K562 (cell line): ENCODE measurements at regions not wholly inside any gene's neighbourhood (a gene's known extent, or its start where the extent isn't known, plus 50 kb on each side); places are given as distances from the start of the nearest gene placed in this dataset.

Experiments used
- ATAC-seq: fragments of 200-7000 bp; cut with Tn5 transposase; 3 replicates; pipeline ENCODE4 v1.9.1; 2020; ENCODE audit warnings: moderate library complexity
- BruUV-seq: library from RNA; stranded (reverse); fragments of 400-500 nt; replicated peaks from 2 replicates; lab custom pipeline; 2021; lab: Mats Ljungman, UMichigan
- CTCF ChIA-PET: fragments of 300-600 bp; formaldehyde crosslinking; extraction: SDS; loops from one replicate; lab custom pipeline; 2021; ENCODE audit warnings: low intra/inter-chr PET ratio; lab: Yijun Ruan, JAX
- POLR2A ChIA-PET: fragments of 300-600, 350-650 bp; sonication (Branson Sonifier 250); formaldehyde crosslinking; extraction: SDS; loops from one replicate; lab custom pipeline; 2021; ENCODE audit warnings: antibody characterized with exemption, inconsistent platforms; lab: Yijun Ruan, JAX
- DNase-seq, 4 experiments: peaks; one replicate each; pipeline versions ENCODE4 v3.0.0 to v3.0.0-alpha.2; 2011 to 2018; ENCODE audit warnings: low spot score in 3 of 4, mixed read lengths in 3 of 4; ENCODE audit errors: extremely low read depth in 1 of 4
- FAIRE-seq: peaks from 2 replicates; lab custom pipeline; 2011; peaks lifted over from hg19 to GRCh38; lab: Jason Lieb, UNC
- H2AFZ ChIP-seq: 2 replicates; pipeline ENCODE4 v1.6.0; 2011; ENCODE audit warnings: low read depth, low read length, control low read depth, inconsistent platforms
- H3K27ac ChIP-seq: fragments of 200-600 bp; 3 replicates; pipeline ENCODE4 v1.8.0; 2011; ENCODE audit warnings: low read depth, mild to moderate bottlenecking, control low read depth, inconsistent platforms, low read length, moderate library complexity, mixed read lengths; ENCODE audit errors: extremely low read depth
- H3K27me3 ChIP-seq, 2 experiments: fragments of 300-600 bp in 1 of 2; 2 replicates in 1 of 2; 3 replicates in 1 of 2; pipeline versions ENCODE4 v1.6.0 to v1.8.0; 2011; ENCODE audit warnings: inconsistent platforms in 2 of 2, low read length in 2 of 2, mild to moderate bottlenecking in 1 of 2, mixed read lengths in 1 of 2, moderate library complexity in 1 of 2; ENCODE audit not compliant: control insufficient read depth in 2 of 2, insufficient read depth in 2 of 2
- H3K36me3 ChIP-seq: fragments of 300-600 bp; 3 replicates; pipeline ENCODE4 v1.8.0; 2011; ENCODE audit warnings: mild to moderate bottlenecking, low read length, inconsistent platforms; ENCODE audit not compliant: control insufficient read depth, insufficient read depth
- H3K4me1 ChIP-seq, 2 experiments: fragments of 200-600 bp in 1 of 2; replicated peaks in 1 of 2; 2 replicates in 1 of 2; 3 replicates in 1 of 2; pipeline versions ENCODE4 v1.5.1 to v1.8.0; 2011; ENCODE audit warnings: inconsistent platforms in 2 of 2, low read length in 2 of 2, mild to moderate bottlenecking in 1 of 2, mixed read lengths in 1 of 2, moderate library complexity in 1 of 2; ENCODE audit not compliant: control insufficient read depth in 2 of 2, insufficient read depth in 2 of 2
- H3K4me2 ChIP-seq: 2 replicates; pipeline ENCODE4 v1.6.1; 2011; ENCODE audit warnings: low read length, control low read depth, inconsistent platforms, mixed read lengths; ENCODE audit not compliant: insufficient read depth
- H3K4me3 ChIP-seq: fragments of 200-600 bp; sonication (generic), shearing (Covaris generic); 2 replicates; pipeline ENCODE4 v1.5.1; 2016; ENCODE audit warnings: control low read depth, inconsistent platforms
- H3K79me2 ChIP-seq: fragments of 200-600 bp; 3 replicates; pipeline ENCODE4 v1.8.0; 2011; ENCODE audit warnings: low read length, inconsistent platforms; ENCODE audit not compliant: control insufficient read depth, insufficient read depth
- H3K9ac ChIP-seq, 2 experiments: 2 replicates each; pipeline versions ENCODE4 v1.6.0 to v1.6.1; 2011; ENCODE audit warnings: low read depth in 2 of 2, low read length in 2 of 2, control low read depth in 1 of 2, inconsistent platforms in 1 of 2, mild to moderate bottlenecking in 1 of 2, mixed read lengths in 1 of 2; ENCODE audit not compliant: insufficient read depth in 1 of 2
- H3K9me1 ChIP-seq: one replicate; pipeline ENCODE4 v1.6.0; 2011; ENCODE audit warnings: inconsistent platforms, mild to moderate bottlenecking, low read length, moderate library complexity; ENCODE audit not compliant: control insufficient read depth, insufficient read depth
- H3K9me3 ChIP-seq: replicated peaks from 2 replicates; pipeline ENCODE4 v1.5.1; 2011; ENCODE audit warnings: low read depth, low read length, inconsistent platforms; ENCODE audit not compliant: control insufficient read depth, insufficient read depth
- H4K20me1 ChIP-seq: replicated peaks from 2 replicates; pipeline ENCODE4 v1.6.1; 2011; ENCODE audit warnings: low read length, inconsistent platforms, mixed read lengths; ENCODE audit not compliant: control insufficient read depth, insufficient read depth
- BRD4 ChIP-seq: fragments of 200-600 bp; sonication (generic); IDR thresholded peaks from 2 replicates; pipeline ENCODE4 v1.6.1; 2017; ENCODE audit warnings: inconsistent platforms
- CEBPG ChIP-seq, 3 experiments: fragments of 200-800 bp in 1 of 3; sonication (Bioruptor generic) in 1 of 3; sonication (generic) in 1 of 3; formaldehyde crosslinking in 1 of 3; IDR thresholded peaks in 2 of 3; conservative IDR thresholded peaks in 1 of 3; 2 replicates each; pipeline versions ENCODE4 v1.6.1 to v1.8.0; 2016 to 2022; ENCODE audit warnings: missing compliant biosample characterization in 2 of 3, missing genetic modification characterization in 2 of 3, mild to moderate bottlenecking in 1 of 3, missing genetic modification reagents in 1 of 3
- ELF1 ChIP-seq: fragments of 200-800 bp; sonication (Bioruptor generic); IDR thresholded peaks from 2 replicates; pipeline ENCODE4 v1.6.1; 2016; ENCODE audit warnings: missing genetic modification characterization, missing compliant biosample characterization
- FOXK1 ChIP-seq: sonication (generic); formaldehyde crosslinking; IDR thresholded peaks from 2 replicates; pipeline ENCODE4 v1.8.0; 2022; ENCODE audit warnings: missing genetic modification reagents, mild to moderate bottlenecking, borderline replicate concordance
- IRF2 ChIP-seq: sonication (generic); formaldehyde crosslinking; IDR thresholded peaks from 2 replicates; pipeline ENCODE4 v1.8.1; 2022; ENCODE audit warnings: mild to moderate bottlenecking, missing genetic modification reagents
- MEIS2 ChIP-seq: fragments of 450-650 bp; IDR thresholded peaks from 2 replicates; pipeline ENCODE4 v1.6.1; 2014; ENCODE audit warnings: mild to moderate bottlenecking; ENCODE audit not compliant: partially characterized antibody
- SMARCA4 ChIP-seq: fragments of 450-650 bp; IDR thresholded peaks from 2 replicates; pipeline ENCODE4 v1.6.1; 2016
- TCF7L2 ChIP-seq: fragments of 150-350 bp; IDR thresholded peaks from 2 replicates; pipeline ENCODE4 v1.6.1; 2016; ENCODE audit warnings: low read depth, mild to moderate bottlenecking, low read length, moderate library complexity
- TRIM24 ChIP-seq, 2 experiments: fragments of 450-650 bp; IDR thresholded peaks; 2 replicates each; pipeline ENCODE4 v1.6.1; 2016
- YY1 ChIP-seq, 3 experiments: IDR thresholded peaks; 2 replicates each; pipeline ENCODE4 v1.6.1; 2011; ENCODE audit warnings: low read length in 2 of 3, mild to moderate bottlenecking in 2 of 3, moderate library complexity in 2 of 3, borderline replicate concordance in 1 of 3, control low read depth in 1 of 3, low read depth in 1 of 3; ENCODE audit not compliant: insufficient read depth in 3 of 3, insufficient replicate concordance in 2 of 3, control insufficient read depth in 1 of 3, insufficient read length in 1 of 3; ENCODE audit errors: extremely low read depth in 1 of 3
- ZFP30 ChIP-seq: fragments of 250-450 bp; sonication (Bioruptor Pico); IDR thresholded peaks from 2 replicates; pipeline ENCODE4 v1.8.0; 2022; ENCODE audit warnings: moderate library complexity, mild to moderate bottlenecking, inconsistent platforms, borderline replicate concordance
- ZNF23 ChIP-seq: fragments of 250-450 bp; sonication (Bioruptor Pico); IDR thresholded peaks from 2 replicates; pipeline ENCODE4 v1.4.0; 2020; ENCODE audit warnings: mild to moderate bottlenecking
- ZNF354B ChIP-seq: fragments of 250-450 bp; sonication (Bioruptor Pico); IDR thresholded peaks from 2 replicates; pipeline ENCODE4 v1.4.0; 2020
- ZNF764 ChIP-seq: fragments of 250-450 bp; sonication (Bioruptor Pico); IDR thresholded peaks from 2 replicates; pipeline ENCODE4 v1.4.0; 2020; ENCODE audit warnings: low read depth, mild to moderate bottlenecking, moderate library complexity
- WGBS: fragments of 100-300 bp; shearing (Covaris generic); methylation state at CpG from one replicate; pipeline ENCODE4 v1.1.6; 2016; ENCODE audit warnings: low coverage, mixed read lengths; ENCODE audit not compliant: insufficient coverage; ENCODE audit errors: missing lambda C conversion rate; 5-methylcytosine and 5-hydroxymethylcytosine counted together
- in situ Hi-C: fragments of 300-500 bp; cut with MboI; formaldehyde crosslinking; loops from 4 replicates; pipeline ENCODE4 v1.15.0; 2018; ENCODE audit warnings: inconsistent platforms, mixed read lengths
- intact Hi-C: fragments of 100-400 bp; cut with micrococcal nuclease; formaldehyde crosslinking; loops from 2 replicates; pipeline ENCODE4 v1.14.2; 2022
- TF ChIP-seq, protein P1 (sequence below): sonication (generic); formaldehyde crosslinking; IDR thresholded peaks from 2 replicates; pipeline ENCODE4 v1.8.0; 2022; ENCODE audit warnings: mild to moderate bottlenecking, missing genetic modification reagents
- TF ChIP-seq, protein P2 (sequence below): fragments of 250-450 bp; sonication (Bioruptor Pico); IDR thresholded peaks from 2 replicates; pipeline ENCODE4 v1.4.0; 2020

DNA sequence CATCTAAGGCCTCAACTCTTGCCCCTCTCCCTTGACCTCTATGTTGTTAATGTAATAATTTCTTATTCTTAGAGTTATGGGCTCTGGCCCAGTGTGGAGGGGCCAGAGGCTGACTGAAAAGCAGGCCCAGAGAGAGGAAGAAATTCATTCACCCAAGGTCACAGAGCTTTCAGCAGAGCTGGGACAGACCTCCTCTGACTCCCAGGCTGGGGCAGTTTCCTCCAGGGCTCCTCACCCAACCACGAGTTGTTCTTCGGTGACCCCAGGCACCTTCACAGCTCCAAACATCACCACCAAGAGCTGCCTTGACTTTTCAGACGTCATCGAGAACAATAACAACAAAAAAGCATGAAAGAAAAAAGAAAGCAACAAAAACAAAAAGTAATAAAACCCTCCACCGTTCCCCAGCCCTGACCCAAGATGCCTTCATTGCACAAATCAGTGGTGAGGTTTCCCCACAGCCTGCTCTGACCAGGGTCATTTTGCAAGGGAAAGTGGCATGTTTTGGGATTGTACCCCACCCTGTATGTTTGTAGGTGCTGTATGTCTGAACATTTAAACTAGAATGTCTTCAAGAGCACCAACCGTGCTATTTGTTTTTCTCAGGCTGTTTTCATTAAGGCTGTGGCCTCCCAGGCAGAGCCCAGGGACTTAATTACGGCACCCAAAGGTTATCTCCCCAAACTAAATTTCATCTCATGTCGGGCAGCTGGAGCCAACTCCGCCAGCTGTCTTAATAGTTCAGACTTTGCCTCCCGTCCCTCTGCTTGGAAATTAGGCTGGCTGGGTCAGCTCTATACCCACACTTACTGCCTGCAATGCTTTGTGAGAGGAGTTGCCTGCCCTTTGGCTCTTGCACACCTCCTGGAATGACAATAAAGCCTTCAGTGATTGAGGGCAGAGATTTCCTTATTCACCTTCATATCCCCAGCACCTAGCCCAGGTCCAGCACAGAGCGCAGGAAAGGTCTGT, 173.8 kb downstream of the RPLP1 start:
- in situ Hi-C loops = no loop called here
- no peak overlapping the region for H3K4me3 ChIP-seq
- no TSS peak for BruUV-seq

More for the DNA sequence above, 173.8 kb downstream of the RPLP1 start:
- Histone ChIP-seq H3K9me1 (no peaks in the 10 kb centered on the region), H3K27me3 (peaks cover 0 to 21% of the 10 kb centered on the region in 2 experiments; a peak in 2 of 5 replicates), H3K4me2 (no peak overlapping the region), H4K20me1 (no peaks in the 10 kb centered on the region), H3K79me2 (no peaks in the 10 kb centered on the region), H3K36me3 (no peaks in the 10 kb centered on the region), H2AFZ (no peak overlapping the region), H3K4me1 (no peaks in the 10 kb centered on the region), H3K27ac (no peak overlapping the region), H3K9me3 (no peaks in the 10 kb centered on the region), H3K9ac (no peak overlapping the region)
- no peak for TF ChIP-seq MEIS2
- no peak for TF ChIP-seq BRD4
- TF ChIP-seq TCF7L2 = no peak
- TF ChIP-seq ZNF23 (CRISPR knock-in tag) = no peak
- TF ChIP-seq IRF2 (CRISPR knock-in tag) = no peak
- TF ChIP-seq ZNF764 = no peak
- no peak for TF ChIP-seq FOXK1 (CRISPR knock-in tag)
- no peak for TF ChIP-seq ELF1 (tag)
- TF ChIP-seq, protein P1, sequence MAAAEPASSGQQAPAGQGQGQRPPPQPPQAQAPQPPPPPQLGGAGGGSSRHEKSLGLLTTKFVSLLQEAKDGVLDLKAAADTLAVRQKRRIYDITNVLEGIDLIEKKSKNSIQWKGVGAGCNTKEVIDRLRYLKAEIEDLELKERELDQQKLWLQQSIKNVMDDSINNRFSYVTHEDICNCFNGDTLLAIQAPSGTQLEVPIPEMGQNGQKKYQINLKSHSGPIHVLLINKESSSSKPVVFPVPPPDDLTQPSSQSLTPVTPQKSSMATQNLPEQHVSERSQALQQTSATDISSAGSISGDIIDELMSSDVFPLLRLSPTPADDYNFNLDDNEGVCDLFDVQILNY (CRISPR knock-in tag) = no peak
- TF ChIP-seq CEBPG (CRISPR knock-in tag; IDR thresholded peaks at IDR 0.05) = no peak
- TF ChIP-seq CEBPG (tag; conservative IDR thresholded peaks at IDR 0.05 in 1 of 2, IDR thresholded peaks at IDR 0.05 in 1 of 2) = no peak
- TF ChIP-seq ZFP30 (CRISPR knock-in tag) = no peak
- no peak for TF ChIP-seq TRIM24 (IDR thresholded peaks at IDR 0.05)
- TF ChIP-seq ZNF354B (CRISPR knock-in tag) = no peak
- no peak for TF ChIP-seq SMARCA4
- TF ChIP-seq YY1 (IDR thresholded peaks at IDR 0.05; ENCODE audit: borderline replicate concordance in 1 of 3, control insufficient read depth in 1 of 3, extremely low read depth in 1 of 3, insufficient read depth in 3 of 3, insufficient read length in 1 of 3, insufficient replicate concordance in 2 of 3, low read depth in 1 of 3, low read length in 2 of 3) = no peak
- TF ChIP-seq, protein P2, sequence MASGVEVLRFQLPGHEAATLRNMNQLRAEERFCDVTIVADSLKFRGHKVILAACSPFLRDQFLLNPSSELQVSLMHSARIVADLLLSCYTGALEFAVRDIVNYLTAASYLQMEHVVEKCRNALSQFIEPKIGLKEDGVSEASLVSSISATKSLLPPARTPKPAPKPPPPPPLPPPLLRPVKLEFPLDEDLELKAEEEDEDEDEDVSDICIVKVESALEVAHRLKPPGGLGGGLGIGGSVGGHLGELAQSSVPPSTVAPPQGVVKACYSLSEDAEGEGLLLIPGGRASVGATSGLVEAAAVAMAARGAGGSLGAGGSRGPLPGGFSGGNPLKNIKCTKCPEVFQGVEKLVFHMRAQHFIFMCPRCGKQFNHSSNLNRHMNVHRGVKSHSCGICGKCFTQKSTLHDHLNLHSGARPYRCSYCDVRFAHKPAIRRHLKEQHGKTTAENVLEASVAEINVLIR (CRISPR knock-in tag) = no peak
- FAIRE-seq = no peak
- intact Hi-C loops = no loop called here
- ATAC-seq = no peak
- POLR2A ChIA-PET = interaction anchor here (0.6 to 0.8 kb wide), 2 partner anchors 22 to 97 kb away, joined by 3 read pairs; no protein-coding TSS in a partner anchor
- 0% methylated on average over 10 of the region's 11 CpGs for WGBS
- CTCF ChIA-PET = no interaction called here
- DNase-seq = no peak
